ENCODE measurements at regions not wholly inside any gene's neighbourhood (a gene's known extent, or its start where the extent isn't known, plus 50 kb on each side); places are given as distances from the start of the nearest gene placed in this dataset.

GRCh38 chr11:27865105-27865504 is 164.8 kb upstream of the BDNF start:
- no peaks in the 10 kb centered on the region for H3K9me3 Mint-ChIP-seq
- Histone ChIP-seq H3K4me3 (no peak overlapping the region), H3K4me1 (ENCODE audit: insufficient read depth) (no peaks in the 10 kb centered on the region), H3K36me3 (ENCODE audit: insufficient read depth) (no peaks in the 10 kb centered on the region), H3K79me2 (replicated peaks; ENCODE audit: insufficient read depth) (no peaks in the 10 kb centered on the region), H3K9me2 (ENCODE audit: insufficient read depth) (no peaks in the 10 kb centered on the region; the same call in 1 of the 2 replicates), H3F3A (replicated peaks; ENCODE audit: low read depth) (no peaks in the 10 kb centered on the region), H3K27ac (ENCODE audit: low read depth) (no peak overlapping the region), H2AFZ (no peak overlapping the region), H3K27me3 (ENCODE audit: insufficient read depth) (no peaks in the 10 kb centered on the region), H4K20me1 (replicated peaks; ENCODE audit: insufficient read depth) (no peaks in the 10 kb centered on the region), H3K4me2 (no peak overlapping the region)
- no peak overlapping the region for H3K27ac Mint-ChIP-seq
- no peaks in the 10 kb centered on the region for H3K36me3 Mint-ChIP-seq (ENCODE audit: low read depth)
- peaks cover 2% of the 10 kb centered on the region; the same call in 1 of the 3 replicates for H3K4me1 Mint-ChIP-seq
- peak; percentile 11 for DNase-seq (ENCODE audit: low spot score)
- TF ChIP-seq ETS1 (IDR thresholded peaks at IDR 0.05) = no peak
- peak in 1 of 2 experiments; percentile 56; a peak in 2 of 4 replicates for TF ChIP-seq CTCF (conservative IDR thresholded peaks at IDR 0.05; ENCODE audit: low read depth in 2 of 2)
- no peak overlapping the region for H3K4me3 Mint-ChIP-seq
- H3K27me3 Mint-ChIP-seq (ENCODE audit: insufficient read depth, low read depth, poor library complexity) = peaks cover 4% of the 10 kb centered on the region
- no peak for ATAC-seq

- no peak for DNase-seq (ENCODE audit: low spot score)
- no peaks in the 10 kb centered on the region; the same call in 2 of the 3 replicates for H3K9me3 Mint-ChIP-seq
- H3K4me1 Mint-ChIP-seq = peaks cover 2% of the 10 kb centered on the region; the same call in 1 of the 3 replicates
- H3K79me2 ChIP-seq (replicated peaks; ENCODE audit: insufficient read depth) = no peaks in the 10 kb centered on the region
- no peaks in the 10 kb centered on the region for H3F3A ChIP-seq (replicated peaks; ENCODE audit: low read depth)
- no peaks in the 10 kb centered on the region for H3K27me3 ChIP-seq (ENCODE audit: insufficient read depth)
- peaks cover 4% of the 10 kb centered on the region for H3K27me3 Mint-ChIP-seq (ENCODE audit: insufficient read depth, low read depth, poor library complexity)
- no peak overlapping the region for H3K4me2 ChIP-seq
- H2AFZ ChIP-seq = no peak overlapping the region
- no peaks in the 10 kb centered on the region for H3K4me1 ChIP-seq (ENCODE audit: insufficient read depth)
- no peak overlapping the region for H3K4me3 ChIP-seq
- ATAC-seq = no peak
- no peak overlapping the region for H3K27ac Mint-ChIP-seq
- no peaks in the 10 kb centered on the region for H3K36me3 ChIP-seq (ENCODE audit: insufficient read depth)
- H3K27ac ChIP-seq (ENCODE audit: low read depth) = no peak overlapping the region
- peaks cover under 1% of the 10 kb centered on the region; the same call in 1 of the 2 replicates for H3K9me2 ChIP-seq (ENCODE audit: insufficient read depth)
- no peaks in the 10 kb centered on the region for H4K20me1 ChIP-seq (replicated peaks; ENCODE audit: insufficient read depth)
- H3K36me3 Mint-ChIP-seq (ENCODE audit: low read depth) = no peaks in the 10 kb centered on the region
- H3K4me3 Mint-ChIP-seq = no peak overlapping the region
- TF ChIP-seq NANOG (IDR thresholded peaks at IDR 0.05; ENCODE audit: borderline replicate concordance) (no peak), EZH2phosphoT487 (IDR thresholded peaks at IDR 0.05; ENCODE audit: unreplicated experiment) (no peak), REST (IDR thresholded peaks at IDR 0.05; ENCODE audit: unreplicated experiment) (no peak), ETS1 (IDR thresholded peaks at IDR 0.05) (no peak), CREB1 (CRISPR knock-in tag; IDR thresholded peaks at IDR 0.05; ENCODE audit: low read depth) (no peak), ZNF462 (CRISPR knock-in tag; IDR thresholded peaks at IDR 0.05) (no peak)
Measured at GRCh38 chr11:27864611-27865010, 164.4 kb upstream of the BDNF start.
